ENCODE measurements at regions not wholly inside any gene's neighbourhood (a gene's known extent, or its start where the extent isn't known, plus 50 kb on each side); places are given as distances from the start of the nearest gene placed in this dataset.

- TF ChIP-seq CTCF (IDR thresholded peaks at IDR 0.05): no peak
- Histone ChIP-seq H3K27me3 (peaks cover 30% of the 10 kb centered on the region), H3K4me3 (ENCODE audit: low read depth in 1 of 2, low read length in 1 of 2) (no peak overlapping the region), H3K36me3 (no peaks in the 10 kb centered on the region), H3K9me3 (no peaks in the 10 kb centered on the region), H3K27ac (no peak overlapping the region), H3K4me1 (ENCODE audit: control insufficient read depth in 1 of 2, insufficient read depth in 1 of 2, low read depth in 1 of 2, low read length in 1 of 2) (no peaks in the 10 kb centered on the region)
These were observed 190.8 kb downstream of the DLL1 start for GRCh38 chr6:170100046-170100445.

- Histone ChIP-seq H3K4me1 (ENCODE audit: control insufficient read depth in 1 of 2, insufficient read depth in 1 of 2, low read depth in 1 of 2, low read length in 1 of 2) (no peaks in the 10 kb centered on the region), H3K4me3 (ENCODE audit: low read depth in 1 of 2, low read length in 1 of 2) (no peak overlapping the region), H3K27me3 (peaks cover 30% of the 10 kb centered on the region), H3K27ac (no peak overlapping the region), H3K9me3 (no peaks in the 10 kb centered on the region), H3K36me3 (no peaks in the 10 kb centered on the region)
- TF ChIP-seq CTCF (IDR thresholded peaks at IDR 0.05): no peak
These were observed 191.5 kb downstream of the DLL1 start for GRCh38 chr6:170099387-170099786.

- TF ChIP-seq CTCF (IDR thresholded peaks at IDR 0.05): no peak
- Histone ChIP-seq H3K27me3 (peaks cover 30% of the 10 kb centered on the region), H3K27ac (no peak overlapping the region), H3K36me3 (no peaks in the 10 kb centered on the region), H3K4me1 (ENCODE audit: control insufficient read depth in 1 of 2, insufficient read depth in 1 of 2, low read depth in 1 of 2, low read length in 1 of 2) (no peaks in the 10 kb centered on the region), H3K9me3 (no peaks in the 10 kb centered on the region), H3K4me3 (ENCODE audit: low read depth in 1 of 2, low read length in 1 of 2) (no peak overlapping the region)
These were observed 192.3 kb downstream of the DLL1 start for GRCh38 chr6:170098428-170099170.

GRCh38 chr6:170097505-170098427 is 193.1 kb downstream of the DLL1 start:
- Histone ChIP-seq H3K9me3 (no peaks in the 10 kb centered on the region), H3K27ac (no peak overlapping the region), H3K27me3 (peaks cover 24% of the 10 kb centered on the region), H3K4me3 (ENCODE audit: low read depth in 1 of 2, low read length in 1 of 2) (no peak overlapping the region), H3K4me1 (ENCODE audit: control insufficient read depth in 1 of 2, insufficient read depth in 1 of 2, low read depth in 1 of 2, low read length in 1 of 2) (no peaks in the 10 kb centered on the region), H3K36me3 (no peaks in the 10 kb centered on the region)
- TF ChIP-seq CTCF (IDR thresholded peaks at IDR 0.05): no peak

GRCh38 chr6:170096803-170097504 is 193.9 kb downstream of the DLL1 start:
- H3K4me3 ChIP-seq (ENCODE audit: low read depth in 1 of 2, low read length in 1 of 2): no peak overlapping the region
- TF ChIP-seq CTCF (IDR thresholded peaks at IDR 0.05): no peak
- H3K27ac ChIP-seq: no peak overlapping the region
- no peaks in the 10 kb centered on the region for H3K4me1 ChIP-seq (ENCODE audit: control insufficient read depth in 1 of 2, insufficient read depth in 1 of 2, low read depth in 1 of 2, low read length in 1 of 2)
- H3K9me3 ChIP-seq: no peaks in the 10 kb centered on the region
- no peaks in the 10 kb centered on the region for H3K36me3 ChIP-seq
- peaks cover 16% of the 10 kb centered on the region for H3K27me3 ChIP-seq
